Kasumi-1 (cell line): ENCODE measurements at regions not wholly inside any gene's neighbourhood (a gene's known extent, or its start where the extent isn't known, plus 50 kb on each side); places are given as distances from the start of the nearest gene placed in this dataset.
"Not testable (repeated sequence)": the region's sequence is repeated elsewhere in the genome, so short reads cannot be mapped to it uniquely, and the experiment has no call there.

Experiments used
- DNase-seq, 2 experiments: peaks; one replicate each; lab custom pipeline; 2025; lab: John Stamatoyannopoulos, UW

DNA sequence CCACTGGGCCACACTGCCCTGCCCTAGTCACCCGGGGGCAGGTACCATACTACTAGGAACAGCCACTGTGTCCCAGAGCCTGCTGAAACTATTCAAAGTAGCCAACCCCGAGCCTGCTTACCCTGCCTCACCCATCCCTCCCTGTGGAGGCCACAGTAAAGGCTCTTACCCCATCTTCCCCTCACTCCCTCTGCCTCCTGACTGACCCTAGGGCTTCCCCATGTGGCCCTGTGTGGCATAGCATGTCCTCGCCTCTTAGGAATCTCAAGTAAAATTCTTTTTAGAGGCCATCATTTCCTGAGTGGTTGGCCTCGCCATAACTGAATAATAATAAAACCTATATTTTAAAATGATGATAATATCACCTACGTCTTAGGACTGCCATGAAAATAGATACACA, 112.2 kb upstream of the SLC6A11 start:
- peak in 1 of 2 experiments; percentile 5 for DNase-seq

DNA sequence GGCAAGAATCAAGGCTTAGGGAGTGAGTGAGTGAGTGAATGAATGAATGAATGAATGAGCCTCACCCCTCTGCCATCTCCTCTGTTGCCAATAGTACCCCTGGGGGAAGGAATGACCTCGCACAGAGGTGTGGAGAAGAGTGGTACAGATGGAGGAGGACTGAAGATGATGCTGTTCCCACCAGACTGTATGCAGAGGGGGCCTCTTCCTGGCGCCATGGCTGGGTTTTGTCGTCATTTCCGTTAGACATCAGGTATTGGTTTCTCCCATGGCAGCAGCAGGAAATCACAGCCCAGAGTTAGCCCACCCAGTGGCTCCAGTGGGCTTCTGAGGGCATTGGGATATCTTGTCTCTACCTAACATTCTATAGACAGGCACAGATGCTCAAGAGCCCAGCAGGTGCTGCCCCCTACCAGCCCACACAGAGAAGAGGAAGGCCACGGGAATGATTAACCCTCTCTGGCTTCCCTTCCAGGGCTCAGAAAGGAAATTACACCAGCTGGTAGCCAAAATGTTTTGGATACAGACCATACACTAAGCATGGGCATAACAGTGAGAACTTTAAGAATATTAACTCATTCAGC, 109.8 kb upstream of the SLC6A11 start:
- no peak for DNase-seq

DNA sequence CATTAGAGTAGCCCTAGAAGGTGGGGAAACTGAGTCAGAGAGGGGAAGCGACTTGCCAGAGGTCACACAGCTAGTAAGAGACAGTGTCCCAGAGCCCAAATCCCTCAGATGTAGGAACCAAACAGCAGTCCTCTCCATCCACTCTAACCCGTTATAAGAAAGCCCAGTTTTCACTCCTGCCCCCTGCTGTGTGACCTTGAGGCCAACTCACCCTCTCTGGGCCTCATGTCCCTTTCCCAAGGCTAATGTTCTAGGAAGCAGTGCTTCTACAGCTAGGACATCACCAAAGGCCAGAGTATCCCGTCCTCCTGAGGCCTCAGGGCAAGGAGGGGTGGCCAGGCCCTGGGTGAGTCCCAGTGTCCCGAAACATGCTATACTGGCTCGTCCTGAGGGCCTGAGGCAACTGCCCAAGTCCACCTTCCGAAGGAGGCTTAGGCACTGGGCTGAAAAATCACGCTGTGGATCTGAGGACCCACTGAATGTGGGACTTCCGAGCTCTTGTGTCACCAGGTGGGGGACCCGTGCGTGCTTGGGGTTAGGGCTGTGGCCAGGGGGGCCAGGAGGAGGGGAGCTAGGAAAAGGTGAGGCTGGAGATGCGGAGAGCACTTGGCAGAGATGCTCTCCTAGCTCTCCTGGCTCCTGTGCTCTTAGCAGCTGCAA, 109.2 kb upstream of the SLC6A11 start:
- DNase-seq, result no peak

DNA sequence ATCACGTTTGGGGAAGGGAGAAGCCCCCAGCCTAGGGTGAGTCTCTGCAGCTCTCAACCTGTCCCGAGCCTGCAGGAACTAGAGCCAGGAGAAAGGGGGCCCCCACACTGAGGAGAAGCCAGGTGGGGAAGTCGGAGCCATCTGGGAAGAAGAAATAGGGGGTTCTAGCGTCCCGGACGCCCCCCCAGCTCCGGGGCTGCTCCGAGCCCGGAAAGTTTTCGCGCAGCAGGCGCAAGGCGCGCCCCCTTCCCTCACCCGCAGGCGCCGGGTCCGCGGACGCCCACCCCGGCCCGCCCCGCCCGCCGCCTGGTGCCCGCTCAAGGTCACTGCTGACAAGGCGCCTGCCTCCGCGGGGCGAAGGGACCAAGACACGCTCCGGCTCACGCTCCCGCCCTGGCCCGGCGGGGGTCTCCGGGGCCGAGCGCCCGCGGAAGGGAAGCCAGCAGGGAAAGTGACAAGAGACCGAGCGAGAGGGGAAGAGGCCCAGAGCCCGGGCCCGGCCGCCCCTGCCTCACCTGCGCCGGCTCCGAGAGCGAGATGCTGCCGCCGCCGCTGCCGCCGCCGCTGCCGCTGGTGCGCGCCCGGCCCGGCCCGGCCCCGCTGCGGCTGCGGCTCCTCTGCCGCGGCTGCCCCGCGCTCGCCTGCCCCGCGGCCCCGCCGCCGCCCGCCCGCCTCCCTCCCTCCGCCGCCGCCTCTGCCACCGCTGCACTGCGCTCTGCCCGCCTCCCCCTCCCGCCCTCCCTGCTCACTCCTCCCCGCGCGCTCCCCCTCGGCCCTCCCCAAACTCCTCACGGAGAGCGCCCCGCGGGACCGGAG, 108.4 kb upstream of the SLC6A11 start:
- DNase-seq, result no peak

DNA sequence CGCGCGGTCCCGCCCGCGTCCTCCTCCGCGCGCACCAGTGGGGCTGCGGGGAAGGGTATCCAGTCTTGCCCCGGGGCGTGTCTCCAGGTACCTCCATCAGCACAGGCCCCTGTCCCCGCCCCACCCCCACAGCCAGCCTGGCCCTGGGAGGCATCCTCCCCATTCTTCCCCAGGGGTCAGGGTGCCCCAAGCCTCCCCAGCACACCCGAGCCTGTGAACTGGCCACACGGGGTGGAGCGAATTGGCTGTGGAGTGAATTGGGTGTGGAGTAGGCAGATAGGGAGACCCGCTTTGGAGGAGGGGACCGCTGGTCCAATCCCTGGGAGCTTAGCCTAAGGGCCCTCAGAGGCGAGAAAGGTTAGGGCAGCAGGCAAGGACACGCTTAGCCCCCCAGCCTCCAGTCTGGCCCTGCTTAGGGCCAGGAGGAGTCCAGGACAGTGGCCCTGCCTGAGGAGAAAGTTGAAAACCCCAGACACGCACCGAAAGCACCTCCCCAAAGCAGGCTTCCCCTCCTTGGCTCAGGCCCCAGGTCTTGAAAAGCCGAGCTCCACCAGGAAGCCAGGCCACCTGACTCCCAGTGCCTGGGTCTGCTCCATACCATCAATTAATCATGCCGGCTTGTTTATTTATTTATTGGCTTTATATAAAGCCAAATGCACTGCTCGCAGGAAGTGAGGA, 107.7 kb upstream of the SLC6A11 start:
- DNase-seq, result no peak

DNA sequence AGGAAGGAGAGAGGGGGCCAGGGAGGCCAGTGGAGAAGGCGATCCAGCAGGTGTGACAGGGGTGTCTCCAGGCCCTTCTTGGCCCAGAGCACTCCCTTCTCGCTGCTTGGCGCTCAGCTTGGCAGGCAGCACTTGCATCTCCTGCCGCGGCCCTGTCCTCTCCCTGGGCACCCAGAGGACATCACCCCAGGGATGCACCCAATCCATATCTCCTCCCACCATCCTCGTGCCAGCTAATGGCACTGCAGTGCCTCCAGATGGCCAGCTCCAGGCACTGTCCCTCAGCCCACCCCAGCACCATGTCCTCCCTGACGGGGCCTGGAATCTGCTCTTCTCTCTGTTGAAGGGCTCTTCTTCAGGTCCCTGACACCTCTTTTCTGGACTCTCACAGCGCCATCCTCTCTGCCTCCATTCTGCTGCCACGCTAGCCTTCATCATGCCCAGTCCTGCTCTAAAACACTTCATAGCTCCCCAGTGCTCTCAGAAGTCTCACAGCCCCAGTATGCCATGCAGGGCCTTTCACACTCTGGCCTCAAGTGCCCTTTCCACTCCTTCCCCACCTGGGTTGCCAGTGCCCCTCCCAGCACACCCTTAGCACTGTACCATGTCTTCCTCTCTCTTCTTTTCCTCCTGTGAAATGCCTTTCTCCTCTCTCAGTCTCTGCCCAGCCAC, 106.8 kb upstream of the SLC6A11 start:
- DNase-seq, result no peak

DNA sequence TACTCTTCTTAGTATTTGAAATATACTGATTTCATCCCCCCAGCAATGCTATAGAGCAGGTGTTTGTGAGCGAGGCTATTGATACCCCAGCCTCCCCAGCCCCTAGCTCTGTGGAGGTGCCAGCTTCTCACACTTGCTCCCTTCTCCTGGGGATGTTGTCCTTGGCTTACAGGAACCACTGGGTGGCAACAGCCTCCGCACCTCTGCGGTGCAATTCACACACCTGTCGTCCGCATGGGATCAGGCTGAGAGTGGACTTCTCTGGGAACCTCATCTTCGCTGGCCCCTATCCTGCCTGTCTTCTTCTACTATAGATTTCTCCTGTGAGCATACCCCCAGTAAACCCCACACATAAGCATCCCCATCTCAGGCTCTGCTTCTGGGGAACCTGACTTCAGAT, 103.9 kb upstream of the SLC6A11 start:
- no peak for DNase-seq

DNA sequence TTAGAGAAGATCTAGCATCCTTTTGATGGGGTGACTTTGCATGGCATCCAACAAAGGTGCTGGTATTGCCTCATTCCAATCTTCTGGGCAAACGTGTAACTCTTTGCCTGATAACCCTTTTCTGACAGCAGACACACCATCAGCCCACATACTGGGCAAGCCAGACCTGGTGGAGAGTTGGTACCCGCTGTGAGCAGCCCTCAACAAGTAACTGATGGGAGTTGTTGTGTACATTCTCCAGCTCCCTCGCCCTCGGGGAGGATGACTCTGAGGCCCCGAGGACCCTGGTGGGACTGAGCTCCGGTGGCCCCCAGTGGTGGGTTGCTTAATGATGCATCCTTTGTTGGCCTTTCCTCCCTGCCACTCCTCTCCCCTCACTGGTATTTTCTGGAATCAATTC, 102.4 kb upstream of the SLC6A11 start:
- no peak for DNase-seq

DNA sequence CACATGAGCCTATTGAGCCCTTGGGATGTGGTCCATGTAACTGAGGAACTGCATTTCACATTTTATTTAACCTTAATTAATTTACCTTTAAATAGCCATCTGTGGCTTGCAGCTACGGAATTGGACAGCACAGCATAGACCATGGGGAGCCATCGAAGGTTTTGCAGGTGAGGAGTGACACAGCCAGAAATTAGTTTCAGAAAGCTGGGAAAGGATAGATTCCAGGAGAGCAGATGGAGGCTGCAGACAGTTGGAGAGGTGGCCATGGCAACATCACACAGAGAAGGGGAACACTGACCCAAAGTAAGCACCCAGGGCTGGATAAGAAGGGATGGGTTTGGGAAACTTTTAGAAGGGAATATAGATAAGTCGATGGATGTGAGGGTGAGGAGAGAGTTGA, 100.1 kb upstream of the SLC6A11 start:
- DNase-seq, result no peak

DNA sequence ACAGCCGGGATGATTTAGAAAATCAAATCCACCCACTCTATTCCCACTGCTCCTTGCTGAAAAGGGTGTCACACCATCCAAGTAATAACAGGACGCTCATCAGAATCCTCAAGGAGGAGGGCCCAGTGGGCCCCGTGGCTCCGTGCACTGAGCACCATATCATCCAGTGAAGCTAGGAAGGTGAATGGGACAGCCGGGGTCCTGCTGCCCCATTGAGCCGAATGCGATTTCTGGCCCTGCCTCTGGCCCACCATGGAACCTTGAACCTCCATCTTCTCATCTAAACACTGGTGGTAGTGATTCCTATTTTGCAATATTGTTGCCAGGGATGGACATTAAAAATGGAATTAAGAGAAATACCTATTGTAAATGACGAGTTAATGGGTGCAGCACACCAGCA, 99.1 kb upstream of the SLC6A11 start:
- DNase-seq, result no peak

DNA sequence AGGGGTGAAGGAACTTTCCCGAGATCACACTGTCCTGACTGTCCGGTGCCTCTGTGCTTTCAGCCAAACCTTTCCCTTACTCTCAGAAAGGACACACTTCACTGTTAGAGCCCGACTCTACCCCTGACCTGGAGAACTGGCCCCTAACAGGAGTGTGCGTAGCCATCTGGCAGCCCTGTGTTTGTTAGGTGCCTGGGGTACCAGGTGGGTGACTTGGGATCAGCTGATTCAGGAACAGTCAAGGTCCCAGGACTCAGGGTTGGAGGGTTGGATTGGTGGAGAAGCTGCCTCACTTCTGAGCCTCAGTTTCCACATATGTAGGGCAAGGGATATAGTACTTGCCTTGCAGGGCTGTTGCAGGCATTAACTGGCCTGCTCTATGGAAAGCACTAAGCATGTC, 98.3 kb upstream of the SLC6A11 start:
- DNase-seq, result no peak

DNA sequence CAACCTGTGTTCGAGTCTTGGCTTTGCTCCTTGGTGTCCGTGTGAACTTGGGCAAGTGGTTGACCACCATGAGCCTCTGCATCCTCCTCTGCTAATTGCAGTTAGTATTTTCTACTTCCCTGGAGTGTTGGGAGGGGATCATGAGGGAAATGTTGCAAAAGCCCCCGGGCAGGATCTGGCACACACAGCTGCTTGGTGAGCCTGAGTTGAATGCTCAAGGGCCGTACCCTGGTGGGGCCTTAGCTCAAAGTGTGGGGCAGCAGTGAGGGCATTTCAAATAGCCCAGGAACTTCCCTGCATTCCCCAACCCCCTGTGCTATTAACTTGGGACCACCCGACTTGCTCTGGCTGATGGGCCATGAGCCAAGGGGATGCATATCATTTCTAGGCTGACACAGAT, 94.9 kb upstream of the SLC6A11 start:
- no peak for DNase-seq

DNA sequence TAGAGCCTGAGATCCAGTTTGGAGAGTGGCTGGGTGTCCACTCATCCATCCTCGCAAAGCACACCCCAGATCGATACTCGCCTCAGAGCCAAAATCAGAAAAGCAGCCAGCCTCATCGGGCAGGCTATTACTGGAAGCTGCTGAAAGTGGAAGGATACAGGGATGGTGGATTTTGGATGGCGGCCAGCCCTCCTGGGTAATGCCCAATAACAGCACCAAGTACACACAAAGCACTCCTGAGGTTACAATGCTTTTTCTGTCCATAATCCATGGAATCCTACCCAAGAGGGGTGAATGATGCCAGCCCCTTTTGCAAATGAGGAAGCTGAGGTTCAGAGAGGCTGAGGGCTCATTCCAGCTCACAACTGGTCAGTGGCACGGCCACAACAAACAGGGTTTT, 93.1 kb upstream of the SLC6A11 start:
- DNase-seq, result no peak

DNA sequence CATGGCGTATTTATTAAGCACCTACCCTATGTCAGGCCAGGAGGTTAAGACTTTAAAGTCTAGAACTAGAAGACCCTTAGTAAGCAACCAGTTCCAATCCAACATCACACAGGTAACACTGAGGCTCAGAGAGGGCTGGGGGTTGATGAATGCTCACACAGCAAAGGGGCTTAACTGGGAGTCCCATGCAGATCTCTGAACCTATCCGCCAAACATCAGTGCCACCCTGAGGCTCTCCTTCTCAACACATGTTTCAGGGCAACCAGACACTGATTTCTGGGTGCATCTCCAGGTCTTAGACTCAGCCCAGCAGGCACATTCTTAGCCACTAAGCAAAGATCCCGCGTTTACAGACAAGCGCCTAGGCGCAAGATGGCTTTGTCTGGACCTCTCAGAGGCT, 92.0 kb upstream of the SLC6A11 start:
- no peak for DNase-seq

DNA sequence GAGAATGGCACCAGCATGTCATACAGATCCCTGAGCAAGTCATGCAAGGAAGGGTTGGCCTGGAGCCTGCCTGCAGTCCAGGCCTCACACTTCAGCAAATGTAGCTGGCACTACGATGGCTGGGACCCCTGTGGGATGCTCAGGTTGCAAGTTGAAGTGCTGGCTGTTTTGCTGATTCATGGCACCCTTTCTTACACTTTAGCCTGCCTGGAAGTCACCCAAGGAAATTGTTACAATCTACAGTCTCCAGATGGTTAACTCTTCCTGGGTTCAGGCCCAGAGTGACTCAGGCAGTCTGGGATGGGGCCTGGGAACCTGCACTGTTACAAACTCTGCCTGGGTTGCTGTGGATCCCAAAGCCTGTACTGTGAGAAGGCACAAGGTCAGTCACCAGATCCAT, 91.0 kb upstream of the SLC6A11 start:
- no peak for DNase-seq

DNA sequence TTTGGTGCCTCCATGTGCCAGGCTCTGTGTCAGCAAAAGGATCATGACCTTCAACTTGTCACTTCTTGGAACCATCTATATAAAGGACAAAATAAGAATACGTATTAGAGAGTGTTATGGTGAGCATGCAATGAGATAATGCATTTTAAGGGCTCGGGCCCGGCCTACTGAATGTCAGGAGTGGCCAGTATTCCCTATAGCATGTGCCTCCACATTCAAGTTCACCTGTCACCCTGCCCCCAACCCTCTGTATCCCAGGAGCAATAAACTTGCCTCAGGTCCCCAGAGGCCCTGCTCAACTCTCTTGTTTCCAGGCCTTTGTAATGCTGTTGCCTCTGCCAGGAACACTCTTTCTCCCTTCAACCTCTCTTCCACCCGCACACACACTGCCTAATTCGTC, 90.2 kb upstream of the SLC6A11 start:
- no peak for DNase-seq

DNA sequence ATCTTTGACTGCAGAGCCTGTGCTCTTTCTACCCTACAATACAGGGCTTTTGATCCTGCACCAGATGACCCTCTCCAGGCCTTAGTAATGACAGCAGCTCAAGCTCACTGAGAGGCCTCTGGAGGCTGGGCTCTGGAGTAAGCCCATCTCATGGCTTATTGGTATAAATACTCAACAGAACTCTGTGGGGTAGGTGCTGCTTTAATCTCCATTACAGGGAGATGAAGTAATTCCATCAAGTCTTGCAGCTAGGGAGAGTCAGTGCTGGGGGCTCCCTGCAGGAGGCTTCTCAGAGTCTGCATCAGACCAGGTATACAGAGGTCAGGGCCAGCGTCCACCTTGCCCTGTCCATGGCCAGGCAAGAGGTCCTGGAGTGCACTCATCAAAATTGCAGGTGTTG, 89.2 kb upstream of the SLC6A11 start:
- DNase-seq, result no peak

DNA sequence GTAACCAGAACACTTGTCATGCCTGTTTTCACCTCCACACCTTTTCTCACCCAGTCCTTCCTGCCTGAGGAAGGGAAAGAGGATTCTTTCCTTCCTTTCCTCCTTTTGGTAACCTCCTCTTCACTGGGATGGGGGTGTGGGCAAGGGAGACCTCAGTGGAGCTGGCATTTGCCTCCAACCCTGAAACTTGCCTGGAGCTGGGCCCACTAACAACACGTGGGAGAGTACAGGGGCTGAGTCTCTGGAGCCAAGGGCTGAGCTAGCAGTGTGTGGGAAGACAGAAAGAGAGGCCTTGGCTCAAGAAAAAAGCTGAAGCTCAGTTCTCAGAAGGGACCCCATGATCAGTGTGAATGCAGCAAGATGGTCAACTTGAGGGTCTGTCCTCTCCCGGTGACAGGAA, 86.6 kb upstream of the SLC6A11 start:
- no peak for DNase-seq

DNA sequence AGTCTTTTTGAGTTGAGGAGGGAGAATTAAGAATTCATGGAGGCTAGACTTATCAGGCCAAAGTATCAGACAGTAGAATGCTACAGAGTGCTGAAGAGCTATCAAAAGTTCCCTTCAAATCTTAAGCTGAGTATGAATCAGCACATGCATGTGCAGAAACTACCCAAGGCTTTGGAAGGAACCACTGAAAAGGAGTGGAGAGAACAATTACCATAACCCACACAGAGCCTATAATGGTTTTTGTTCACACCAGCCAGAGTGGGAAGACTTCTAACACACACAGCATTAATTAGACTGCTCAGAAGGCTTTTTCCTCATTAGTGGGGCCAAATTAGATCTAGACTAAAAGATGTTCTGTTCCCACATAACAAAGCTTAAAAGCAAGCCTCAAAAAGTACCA, 83.7 kb upstream of the SLC6A11 start:
- DNase-seq, result no peak

DNA sequence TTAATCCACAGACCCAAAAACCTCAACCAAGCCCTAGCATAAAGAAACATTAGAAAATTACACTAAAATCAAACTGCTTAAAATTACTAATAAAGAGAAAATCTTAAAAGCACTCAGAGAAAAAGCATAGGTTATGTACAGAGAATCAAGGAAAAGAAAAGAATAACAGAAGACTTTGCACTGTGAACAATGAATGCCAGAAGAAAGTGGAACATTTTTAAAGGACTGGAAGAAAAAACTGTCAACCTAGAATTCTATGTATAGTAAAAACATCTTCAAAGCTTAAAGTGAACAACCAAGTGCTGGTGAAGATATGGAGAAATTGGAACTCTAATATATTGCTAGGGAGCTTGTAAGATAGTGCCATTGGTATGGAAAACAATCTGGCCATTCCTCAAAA, 82.7 kb upstream of the SLC6A11 start:
- DNase-seq, result no peak

DNA sequence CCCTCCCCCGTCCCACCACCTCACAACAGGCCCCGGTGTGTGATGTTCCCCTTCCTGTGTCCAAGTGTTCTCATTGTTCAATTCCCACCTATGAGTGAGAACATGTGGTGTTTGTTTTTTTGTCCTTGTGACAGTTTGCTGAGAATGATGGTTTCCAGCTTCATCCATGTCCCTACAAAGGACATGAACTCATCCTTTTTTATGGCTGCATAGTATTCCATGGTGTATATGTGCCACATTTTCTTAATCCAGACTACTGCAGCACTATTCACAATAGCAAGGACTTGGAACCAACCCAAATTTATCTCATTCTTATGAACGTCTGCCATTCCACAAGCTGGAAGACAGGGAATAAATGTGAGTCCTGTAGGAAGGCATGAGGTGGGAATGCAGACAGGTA, 79.6 kb upstream of the SLC6A11 start:
- DNase-seq, result not testable (repeated sequence)

DNA sequence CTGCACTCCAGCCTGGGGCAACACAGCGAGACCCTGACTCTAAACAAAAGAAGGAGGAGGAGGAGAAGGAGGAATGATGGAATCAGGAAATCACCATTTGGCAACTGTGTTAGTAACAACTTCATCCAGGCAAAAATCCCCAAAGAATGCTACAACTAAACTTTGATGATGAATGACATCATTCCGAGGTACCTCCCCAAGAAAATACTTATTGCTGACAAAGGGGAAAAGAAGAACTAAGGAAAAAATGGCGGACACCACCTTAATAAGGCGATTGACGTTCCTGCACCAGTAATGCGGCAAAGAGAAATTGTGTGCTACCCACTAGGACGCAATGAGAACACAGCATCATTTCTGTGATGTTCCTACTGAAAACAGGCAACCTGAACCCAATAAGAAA, 78.2 kb upstream of the SLC6A11 start:
- no peak for DNase-seq
